Tibial artery (tissue), 4 donors: ENCODE measurements at regions not wholly inside any gene's neighbourhood (a gene's known extent, or its start where the extent isn't known, plus 50 kb on each side); places are given as distances from the start of the nearest gene placed in this dataset.

ENCODE experiments used
- DNase-seq, 2 donors: peaks; one replicate each; pipeline ENCODE4 v3.0.0-alpha.2; 2019
- H3K27ac ChIP-seq, 2 donors: fragments of 200-600 bp; sonication (generic) in 1 of 2; 1 replicate in 1 of 2; 2 replicates in 1 of 2; pipeline ENCODE4 v1.5.1; 2018 to 2019; ENCODE audit warnings: mild to moderate bottlenecking in 1 of 2
- H3K27me3 ChIP-seq, 2 donors: fragments of 200-600 bp; sonication (generic) in 1 of 2; one replicate each; pipeline versions ENCODE4 v1.5.1 to v1.6.0; 2016 to 2019
- H3K36me3 ChIP-seq, 3 donors: fragments of 200-600 bp; sonication (generic) in 2 of 3; one replicate each; pipeline ENCODE4 v1.5.1; 2016 to 2019; ENCODE audit warnings: mild to moderate bottlenecking in 2 of 3
- H3K4me1 ChIP-seq, 4 donors: fragments of 200-600 bp; sonication (generic) in 2 of 4; 1 replicate in 3 of 4; 2 replicates in 1 of 4; pipeline ENCODE4 v1.5.1; 2016 to 2019
- H3K4me3 ChIP-seq, 2 donors: fragments of 200-600 bp; sonication (generic) in 1 of 2; 1 replicate in 1 of 2; 2 replicates in 1 of 2; pipeline ENCODE4 v1.5.1; 2018 to 2019; ENCODE audit warnings: mild to moderate bottlenecking in 2 of 2
- H3K9me3 ChIP-seq, 3 donors: fragments of 200-600 bp; sonication (generic) in 1 of 3; one replicate each; pipeline ENCODE4 v1.5.1; 2016 to 2019
- intact Hi-C: fragments of 100-400 bp; cut with DNase I; formaldehyde crosslinking; loops from one replicate; pipeline ENCODE4 v1.15.0; 2023; ENCODE audit warnings: low total_unique reads
- TF ChIP-seq, protein P1 (sequence below), 2 experiments: fragments of 200-600 bp in 1 of 2; fragments of 450-650 bp in 1 of 2; IDR thresholded peaks; one replicate each; pipeline ENCODE4 v1.5.1; 2017 to 2019; ENCODE audit warnings: antibody characterized with exemption in 2 of 2, mild to moderate bottlenecking in 1 of 2, moderate library complexity in 1 of 2

DNA sequence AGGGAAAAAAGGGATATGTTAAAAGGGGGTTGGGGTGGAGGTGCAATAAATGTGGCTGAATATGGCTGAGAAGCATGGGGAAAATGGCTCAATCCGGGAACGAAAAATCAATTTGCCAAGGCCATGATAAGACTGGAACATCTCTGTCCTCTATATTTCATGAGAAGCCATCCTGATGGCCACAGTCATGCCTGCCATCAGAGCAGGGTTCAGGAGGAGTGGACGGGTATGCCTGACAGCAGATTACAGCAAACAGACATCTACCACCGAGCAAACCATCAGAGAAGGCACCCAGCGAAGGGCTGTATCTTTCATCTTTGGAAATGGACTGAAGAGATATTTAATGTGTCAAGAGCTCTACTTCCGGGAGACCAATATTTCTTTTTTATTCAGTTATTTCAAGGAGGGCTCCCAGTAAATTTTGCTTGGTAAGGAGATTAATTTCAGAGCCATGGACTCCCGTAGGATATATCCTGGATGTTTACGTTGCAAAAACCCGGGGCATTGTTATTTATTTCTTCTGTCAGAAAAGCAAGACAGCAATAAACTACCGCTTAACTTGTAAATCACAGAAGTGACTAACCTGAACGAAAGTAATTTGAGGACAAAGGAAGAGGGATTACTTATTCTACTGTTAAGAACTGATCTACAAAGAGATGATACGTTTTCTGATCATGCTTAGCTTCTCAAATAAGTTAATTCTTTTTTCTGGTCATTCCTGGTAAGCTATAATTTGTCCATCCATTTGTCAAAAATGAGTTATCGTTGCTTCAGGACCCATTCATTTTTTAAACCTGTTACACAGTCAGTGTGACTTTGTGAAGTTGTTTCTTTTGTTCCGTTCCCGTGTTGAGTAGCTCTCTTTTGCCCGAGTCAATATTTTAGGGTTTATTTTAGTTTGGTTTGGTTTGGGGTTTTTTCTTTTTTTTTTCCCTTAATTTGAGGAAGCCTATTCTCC is 80.6 kb upstream of the CHD2 start:
- DNase-seq, result no peak

DNA sequence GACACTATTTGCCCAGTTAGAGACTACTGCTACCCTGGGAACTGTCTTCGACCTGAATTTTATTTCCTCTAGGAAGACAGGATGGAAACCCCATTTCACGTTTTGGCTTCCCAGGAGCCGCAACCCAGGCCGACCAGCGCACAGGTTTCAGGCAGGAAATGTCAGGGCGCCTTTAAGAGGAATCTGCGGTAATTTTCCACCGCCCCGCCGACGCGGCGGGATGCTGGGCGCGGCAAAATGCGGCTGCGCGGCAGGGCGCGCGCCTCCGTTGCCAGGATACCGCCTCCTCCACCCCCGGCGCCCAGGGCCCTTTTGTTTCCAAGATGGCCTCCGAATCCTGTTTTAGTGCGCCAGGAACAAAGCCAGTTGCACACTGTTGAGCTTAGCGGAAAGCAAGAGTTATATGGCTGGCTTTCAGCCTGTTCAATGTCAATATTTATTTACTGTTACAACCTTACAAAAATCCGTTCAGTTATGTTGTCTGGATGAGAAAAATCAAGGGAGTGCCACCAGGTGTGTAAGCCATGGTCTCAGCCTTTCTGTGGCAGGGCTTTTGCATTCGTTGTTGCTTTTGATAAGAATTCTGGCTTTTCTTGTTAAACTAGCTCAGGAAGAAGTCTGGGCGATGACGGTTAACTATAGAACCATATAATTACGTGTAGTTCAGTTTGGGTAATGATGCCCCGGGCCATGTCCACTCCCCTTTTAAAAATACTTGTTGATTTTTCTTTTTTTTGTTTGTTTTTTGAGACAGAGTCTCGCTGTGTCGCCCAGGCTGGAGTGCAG is 79.7 kb upstream of the CHD2 start:
- Histone ChIP-seq H3K4me1 (peaks cover 0 to 22% (median 3%) of the 10 kb centered on the region in 4 donors), H3K9me3 (no peaks in the 10 kb centered on the region), H3K27me3 (no peaks in the 10 kb centered on the region), H3K4me3 (peak overlapping the region; percentile 43 to 46), H3K36me3 (no peaks in the 10 kb centered on the region), H3K27ac (peak overlapping the region; percentile 73 to 83)
- TF ChIP-seq, protein P1, sequence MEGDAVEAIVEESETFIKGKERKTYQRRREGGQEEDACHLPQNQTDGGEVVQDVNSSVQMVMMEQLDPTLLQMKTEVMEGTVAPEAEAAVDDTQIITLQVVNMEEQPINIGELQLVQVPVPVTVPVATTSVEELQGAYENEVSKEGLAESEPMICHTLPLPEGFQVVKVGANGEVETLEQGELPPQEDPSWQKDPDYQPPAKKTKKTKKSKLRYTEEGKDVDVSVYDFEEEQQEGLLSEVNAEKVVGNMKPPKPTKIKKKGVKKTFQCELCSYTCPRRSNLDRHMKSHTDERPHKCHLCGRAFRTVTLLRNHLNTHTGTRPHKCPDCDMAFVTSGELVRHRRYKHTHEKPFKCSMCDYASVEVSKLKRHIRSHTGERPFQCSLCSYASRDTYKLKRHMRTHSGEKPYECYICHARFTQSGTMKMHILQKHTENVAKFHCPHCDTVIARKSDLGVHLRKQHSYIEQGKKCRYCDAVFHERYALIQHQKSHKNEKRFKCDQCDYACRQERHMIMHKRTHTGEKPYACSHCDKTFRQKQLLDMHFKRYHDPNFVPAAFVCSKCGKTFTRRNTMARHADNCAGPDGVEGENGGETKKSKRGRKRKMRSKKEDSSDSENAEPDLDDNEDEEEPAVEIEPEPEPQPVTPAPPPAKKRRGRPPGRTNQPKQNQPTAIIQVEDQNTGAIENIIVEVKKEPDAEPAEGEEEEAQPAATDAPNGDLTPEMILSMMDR (IDR thresholded peaks at IDR 0.05), result peak in 1 of 2 experiments; percentile 26
- intact Hi-C loops, result no loop called here
- peak; percentile 88 to 96 for DNase-seq

More for the DNA sequence above, 80.6 kb upstream of the CHD2 start:
- intact Hi-C loops, result no loop called here
- Histone ChIP-seq H3K4me3 (peak overlapping the region; percentile 43 to 46), H3K36me3 (no peaks in the 10 kb centered on the region), H3K4me1 (peaks cover 0 to 22% (median 3%) of the 10 kb centered on the region in 4 donors), H3K9me3 (no peaks in the 10 kb centered on the region), H3K27ac (peak overlapping the region; percentile 73 to 83), H3K27me3 (no peaks in the 10 kb centered on the region)
- TF ChIP-seq, protein P1 (IDR thresholded peaks at IDR 0.05), result no peak

DNA sequence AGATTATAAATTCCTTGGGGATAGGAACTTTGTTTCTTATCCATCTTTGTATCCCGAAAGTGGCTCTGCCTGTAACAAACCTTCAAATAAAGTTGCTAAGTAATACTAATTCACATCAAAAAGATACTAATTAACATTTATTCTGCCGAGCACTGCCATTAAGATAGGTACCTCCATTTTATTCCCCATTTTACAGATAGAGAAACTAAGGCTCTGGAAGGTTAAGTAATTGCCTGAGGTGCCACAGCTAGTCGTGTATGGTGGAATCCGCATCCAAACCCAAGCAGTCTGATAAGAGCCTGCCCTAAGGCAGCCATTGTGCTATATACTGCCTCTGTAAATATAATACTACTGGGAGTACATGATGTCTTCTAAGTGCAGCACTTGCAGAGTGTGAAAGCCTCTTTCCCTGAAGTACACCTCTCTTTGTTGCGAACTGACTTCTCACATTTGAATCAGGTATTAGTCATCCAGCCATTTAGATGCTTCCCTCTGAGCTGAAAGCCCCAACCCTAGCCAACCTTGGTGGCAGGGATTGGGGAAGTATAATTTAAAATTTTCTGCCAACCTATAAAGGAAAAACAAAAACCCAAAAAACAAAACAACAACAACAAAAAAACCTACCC is 78.5 kb upstream of the CHD2 start:
- Histone ChIP-seq H3K4me3 (no peak overlapping the region), H3K27me3 (no peaks in the 10 kb centered on the region), H3K27ac (peak overlapping the region in 1 of 2 donors; percentile 83), H3K4me1 (peaks cover 0 to 22% (median 3%) of the 10 kb centered on the region in 4 donors), H3K36me3 (no peaks in the 10 kb centered on the region), H3K9me3 (no peaks in the 10 kb centered on the region)
- DNase-seq, result no peak
- TF ChIP-seq, protein P1 (IDR thresholded peaks at IDR 0.05), result no peak
- intact Hi-C loops, result no loop called here

DNA sequence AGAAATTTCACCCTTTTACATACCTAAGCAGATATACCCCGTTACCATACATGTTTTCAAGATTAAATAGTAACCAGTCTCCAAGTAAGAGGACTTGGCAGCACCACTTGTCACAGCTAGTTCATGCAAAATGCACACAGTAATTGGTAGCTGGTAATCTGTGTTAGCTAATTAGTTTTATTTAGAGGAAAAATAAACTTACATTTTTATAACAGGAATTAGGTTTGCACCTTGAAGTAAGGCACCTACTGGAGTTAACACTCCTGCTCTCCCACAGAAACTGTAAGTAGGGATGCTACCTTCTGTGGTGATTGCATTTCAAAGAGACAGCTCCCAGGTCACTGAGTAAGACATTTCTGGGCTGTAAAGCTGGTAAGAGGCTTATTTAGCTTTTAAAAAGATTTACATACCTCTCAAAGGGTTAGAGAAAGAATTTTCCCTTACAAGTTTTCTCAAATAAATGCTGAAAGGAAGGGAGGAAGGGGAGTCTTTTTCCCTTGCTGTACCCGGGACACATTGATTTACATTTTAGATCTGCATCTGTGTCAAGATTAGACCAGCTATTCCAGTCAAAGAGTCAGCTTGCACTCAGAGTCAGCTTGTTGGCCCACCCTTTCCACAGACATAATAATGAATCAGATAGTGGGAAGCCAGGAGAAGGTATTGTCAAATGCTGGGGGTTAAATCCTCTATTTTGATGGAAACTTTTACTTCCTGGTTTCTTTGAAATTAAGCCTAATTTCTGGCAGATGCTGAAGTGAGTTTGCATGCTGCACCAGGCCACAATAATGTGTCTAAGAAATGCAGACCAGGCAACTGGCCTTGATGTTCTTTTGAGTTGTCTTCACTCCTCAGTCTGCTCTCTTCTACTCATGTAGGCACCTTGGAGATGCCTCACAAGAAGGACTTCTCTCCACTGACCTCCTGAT is 77.6 kb upstream of the CHD2 start:
- TF ChIP-seq, protein P1 (IDR thresholded peaks at IDR 0.05), result no peak
- H3K36me3 ChIP-seq, result no peaks in the 10 kb centered on the region
- no peak overlapping the region for H3K4me3 ChIP-seq
- H3K27ac ChIP-seq, result peak overlapping the region; percentile 9 to 83
- intact Hi-C loops, result no loop called here
- H3K4me1 ChIP-seq, result peaks cover 0 to 22% (median 3%) of the 10 kb centered on the region in 4 donors
- no peaks in the 10 kb centered on the region for H3K27me3 ChIP-seq
- no peaks in the 10 kb centered on the region for H3K9me3 ChIP-seq
- DNase-seq, result no peak
